ENCODE measurements at regions not wholly inside any gene's neighbourhood (a gene's known extent, or its start where the extent isn't known, plus 50 kb on each side); places are given as distances from the start of the nearest gene placed in this dataset.
A peak's percentile ranks its signal among the peaks of the same experiment; 100 is the strongest.
"Not testable (repeated sequence)": the region's sequence is repeated elsewhere in the genome, so short reads cannot be mapped to it uniquely, and the experiment has no call there.

DNA sequence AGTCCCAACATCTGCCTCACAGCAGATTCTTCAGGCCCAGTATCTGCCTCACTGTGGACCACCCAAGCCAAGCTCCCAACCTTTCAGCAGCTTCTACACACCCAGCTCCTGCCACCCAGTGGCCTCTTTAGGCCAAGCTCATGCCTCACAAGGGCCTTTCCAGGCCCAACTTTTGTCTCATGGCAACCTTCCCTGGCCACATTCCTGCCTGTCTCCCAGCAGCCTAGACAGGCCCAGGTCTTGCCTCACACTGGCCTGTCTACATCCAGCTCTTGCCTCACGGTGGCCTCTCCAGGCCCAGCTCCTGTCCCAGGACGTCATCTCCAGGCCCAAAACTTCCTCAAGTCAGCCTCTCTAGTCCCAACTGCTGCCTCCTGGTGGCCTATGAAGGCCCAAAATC, 65.0 kb downstream of the CCDC201 start:
- DNase-seq (ENCODE audit: low read depth): not testable (repeated sequence)

DNA sequence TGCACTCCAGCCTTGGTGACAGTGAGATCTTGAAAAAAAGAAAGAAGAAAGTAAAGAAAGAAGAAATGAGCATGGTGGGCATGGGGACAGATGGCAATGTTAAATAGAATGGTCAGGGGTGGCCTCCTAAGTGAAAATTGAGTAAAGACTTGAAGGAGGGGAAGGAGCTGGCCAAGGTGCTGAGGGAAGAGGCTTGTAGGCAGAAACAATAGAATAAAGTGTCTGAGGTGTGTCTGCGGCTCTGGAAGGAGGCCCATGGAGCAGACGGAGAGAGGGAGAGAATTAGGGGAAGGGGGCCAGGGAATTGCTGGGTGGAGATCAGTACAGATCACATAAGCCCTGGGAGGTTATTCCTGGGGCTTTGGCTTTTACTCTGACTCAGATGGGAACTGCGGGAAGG, 70.7 kb downstream of the CCDC201 start:
- DNase-seq (ENCODE audit: low read depth): not testable (repeated sequence)

GRCh38 chr7:45797264-45797663, 75.6 kb downstream of the CCDC201 start:
- peak; percentile 60 for DNase-seq (ENCODE audit: low read depth)

DNA sequence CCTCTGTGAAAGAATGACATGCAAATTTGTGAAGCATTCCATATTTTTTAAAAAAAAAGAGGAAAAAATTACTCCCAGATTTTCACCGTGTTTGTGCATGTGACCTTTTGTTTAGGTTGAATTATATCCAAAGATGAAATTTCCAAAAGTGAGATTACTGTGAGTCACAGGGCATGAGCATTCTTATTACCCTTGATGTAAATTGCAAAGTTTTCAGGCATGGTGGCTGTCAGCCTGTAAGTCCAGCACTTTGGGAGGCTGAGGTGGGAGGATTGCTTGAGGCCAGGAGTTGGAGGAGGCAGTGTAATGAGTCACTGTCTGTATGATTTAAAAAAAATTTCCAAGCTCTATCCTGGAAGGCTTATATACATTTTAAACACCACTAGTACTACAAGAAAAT, 83.2 kb downstream of the CCDC201 start:
- not testable (repeated sequence) for DNase-seq (ENCODE audit: low read depth)

DNA sequence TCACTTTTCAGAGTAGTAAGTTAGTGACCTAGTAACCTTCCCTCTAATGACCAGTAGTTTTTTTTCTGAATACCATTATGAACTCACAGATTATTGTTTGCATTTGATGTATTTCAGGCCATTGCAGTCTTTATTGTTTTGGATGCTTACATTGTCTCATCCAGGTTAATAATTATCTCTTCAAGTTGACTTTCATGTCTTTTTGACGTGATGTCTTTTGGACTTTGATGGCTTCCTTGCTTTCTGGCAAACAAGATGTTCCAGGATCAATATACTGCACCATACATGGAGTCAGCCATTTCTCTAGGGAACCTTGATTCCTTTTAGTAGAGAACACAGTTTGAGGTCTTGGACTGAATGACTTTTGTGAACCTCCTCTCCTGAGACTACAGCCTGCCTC, 87.2 kb downstream of the CCDC201 start:
- DNase-seq (ENCODE audit: low read depth): not testable (repeated sequence)

DNA sequence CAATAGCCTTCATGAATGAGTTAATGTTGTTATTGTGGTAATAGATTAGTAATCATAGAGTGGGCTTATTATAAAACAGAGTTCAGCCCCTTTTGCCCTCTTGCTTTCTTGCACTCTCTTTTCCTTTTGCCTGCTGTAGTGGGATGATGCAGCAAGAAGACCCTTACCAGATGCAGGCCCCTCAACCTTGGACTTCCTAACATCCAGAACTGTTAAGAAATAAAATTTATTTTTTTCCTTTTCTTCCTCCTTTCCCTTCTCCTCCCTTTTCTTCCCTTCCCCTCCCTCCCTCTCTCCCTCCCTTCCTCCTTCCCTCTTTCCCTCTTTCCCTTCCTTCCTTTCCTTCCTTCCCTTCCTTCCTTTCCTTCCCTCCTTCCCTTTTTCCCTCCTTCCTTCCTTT, 88.1 kb downstream of the CCDC201 start:
- DNase-seq (ENCODE audit: low read depth): not testable (repeated sequence)
